GM18505 (cell line): ENCODE measurements at regions not wholly inside any gene's neighbourhood (a gene's known extent, or its start where the extent isn't known, plus 50 kb on each side); places are given as distances from the start of the nearest gene placed in this dataset.

Experiments used
- ATAC-seq: cut with Tn5 transposase; IDR thresholded peaks from one replicate; pipeline ENCODE4 v1.9.1; 2021; ENCODE audit not compliant: unreplicated experiment
- POLR2A ChIP-seq: IDR thresholded peaks from 4 replicates; pipeline ENCODE4 v1.6.1; 2011; ENCODE audit warnings: borderline replicate concordance; ENCODE audit not compliant: insufficient read depth, insufficient read length; ENCODE audit errors: extremely low read depth

- no peak for ATAC-seq
- TF ChIP-seq POLR2A = no peak
Measured at GRCh38 chr20:23254505-23254904, 96.1 kb upstream of the NXT1 start.

GRCh38 chr20:23254034-23254433, 96.6 kb upstream of the NXT1 start:
- no peak for TF ChIP-seq POLR2A
- no peak for ATAC-seq

- ATAC-seq = no peak
- no peak for TF ChIP-seq POLR2A
Measured at GRCh38 chr20:23253524-23253923, 97.1 kb upstream of the NXT1 start.

GRCh38 chr20:23251779-23252178, 98.8 kb upstream of the NXT1 start:
- no peak for ATAC-seq
- no peak for TF ChIP-seq POLR2A

DNA sequence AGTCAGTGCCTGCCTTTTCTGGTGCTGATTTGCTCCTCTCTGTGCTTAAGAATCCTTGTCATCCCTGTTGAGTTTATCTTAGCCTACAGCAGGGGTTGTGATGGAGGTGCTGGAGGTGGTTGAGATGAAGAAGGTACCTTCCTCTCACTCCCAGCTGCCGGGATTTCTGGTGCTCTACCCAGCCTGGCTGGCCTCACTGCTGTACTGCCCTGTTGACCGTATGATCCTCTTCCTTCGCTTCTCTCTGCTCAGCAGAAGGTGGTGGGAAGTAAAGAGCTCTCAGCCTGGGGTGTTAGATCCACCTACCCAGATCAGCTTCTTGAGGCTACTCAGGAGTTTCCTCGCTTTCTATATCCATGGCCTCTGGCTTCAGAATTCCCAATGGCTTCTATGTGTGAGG, 101.0 kb upstream of the NXT1 start:
- no peak for ATAC-seq
- TF ChIP-seq POLR2A = no peak

GRCh38 chr20:23248461-23248882, 102.1 kb upstream of the NXT1 start:
- TF ChIP-seq POLR2A = no peak
- no peak for ATAC-seq

DNA sequence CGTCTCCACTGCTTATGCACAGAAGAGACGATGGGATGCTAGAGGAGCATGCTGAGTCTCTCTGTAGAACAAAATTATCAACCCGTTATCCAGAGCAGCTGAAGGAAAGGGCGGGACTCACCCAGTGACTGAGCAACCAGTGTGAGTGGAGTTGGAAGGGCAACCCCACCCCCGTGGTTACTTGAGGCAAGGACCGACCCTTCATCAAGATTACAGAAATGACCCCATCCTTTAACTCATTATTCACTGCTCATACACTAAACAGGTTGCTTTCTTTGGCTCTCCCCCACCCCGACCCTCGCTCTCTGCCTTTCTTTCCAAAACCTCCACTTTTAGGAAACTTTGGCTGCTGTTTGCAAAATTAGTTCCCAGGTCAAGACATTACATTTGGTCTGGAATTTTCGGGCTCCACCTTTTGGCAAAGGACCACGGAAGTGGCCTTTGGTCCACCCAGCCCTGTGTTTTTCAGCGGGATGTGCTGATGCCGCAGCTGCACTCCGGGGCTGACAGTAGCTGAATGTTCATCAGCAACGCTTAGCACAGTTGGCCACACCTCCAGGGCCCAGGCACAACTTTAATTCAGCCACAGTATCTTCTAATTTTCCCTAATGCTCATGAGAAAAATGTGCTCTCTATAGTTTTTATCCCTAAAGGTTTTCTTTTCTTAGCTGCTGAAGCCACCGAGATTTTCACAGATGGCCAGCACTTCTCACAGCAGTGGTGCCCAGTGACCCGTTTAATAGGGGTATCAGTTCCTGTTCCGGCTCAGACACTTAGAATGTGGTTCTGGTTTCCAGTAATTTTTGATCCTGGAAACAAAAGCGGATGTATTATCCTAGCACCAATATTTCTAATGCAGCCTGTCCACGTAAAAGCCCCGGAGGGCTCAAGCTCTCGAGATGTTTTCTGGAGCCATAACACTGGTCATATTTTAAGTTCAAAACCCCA, 103.6 kb upstream of the NXT1 start:
- TF ChIP-seq POLR2A = no peak
- ATAC-seq = no peak

- ATAC-seq = peak; percentile 92
- TF ChIP-seq POLR2A = no peak
Measured at GRCh38 chr20:23245553-23246181, 104.9 kb upstream of the NXT1 start.

- no peak for ATAC-seq
- no peak for TF ChIP-seq POLR2A
Measured at GRCh38 chr20:23244916-23245552, 105.6 kb upstream of the NXT1 start.

DNA sequence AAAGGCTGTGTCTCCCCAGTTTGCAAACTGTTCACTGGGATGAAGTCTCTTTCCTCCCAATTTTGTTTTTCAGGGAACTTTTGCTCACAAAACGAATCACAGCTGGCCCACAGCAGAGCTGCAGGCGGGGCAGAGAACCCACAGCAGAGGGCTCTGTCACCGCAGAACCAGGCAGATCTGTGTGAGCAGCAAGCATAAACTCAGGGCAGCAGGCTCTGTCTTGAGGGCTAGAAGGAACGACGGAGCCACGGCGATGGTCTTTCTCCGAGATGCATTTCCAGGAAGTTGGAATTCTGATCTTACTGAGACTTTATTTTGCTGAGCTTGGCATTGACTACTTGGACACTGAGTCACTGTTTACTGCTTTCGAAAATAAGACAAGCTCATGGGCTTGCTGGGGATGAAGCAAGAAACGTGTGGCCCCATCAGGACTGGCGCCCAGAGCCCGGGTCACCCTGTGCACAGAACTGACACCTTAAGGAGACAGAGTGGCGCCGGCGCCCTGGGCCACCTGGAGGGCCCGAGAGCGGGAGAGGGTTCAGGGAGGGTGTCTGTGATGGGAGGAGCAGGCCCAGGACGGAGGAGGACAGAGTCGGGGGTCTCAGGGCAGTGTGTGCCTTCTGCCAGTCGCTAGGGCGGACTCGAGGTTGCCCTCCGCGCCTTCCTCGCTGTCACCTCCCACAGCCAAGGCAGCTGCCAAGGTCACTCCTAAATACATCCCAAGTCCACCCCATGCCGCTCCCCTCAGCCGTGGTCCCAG, 106.3 kb upstream of the NXT1 start:
- no peak for TF ChIP-seq POLR2A
- ATAC-seq = no peak

DNA sequence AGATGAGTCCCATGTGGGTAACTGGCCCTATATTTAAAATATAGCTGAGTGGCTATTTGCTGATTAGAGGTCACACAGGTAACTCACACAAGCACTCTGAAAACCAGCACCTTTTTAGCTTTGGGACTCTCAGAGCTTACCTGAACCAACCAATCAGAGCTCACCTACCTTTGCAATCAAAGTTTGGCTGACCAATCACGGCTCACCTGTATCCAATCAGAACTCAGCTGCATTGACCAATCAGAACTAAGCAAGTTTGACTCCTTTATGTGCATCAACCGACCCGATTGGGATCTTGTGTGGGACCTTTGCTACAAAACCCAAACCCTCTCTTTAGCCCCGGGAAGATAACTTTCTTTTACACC, 106.8 kb upstream of the NXT1 start:
- no peak for ATAC-seq
- TF ChIP-seq POLR2A = no peak

DNA sequence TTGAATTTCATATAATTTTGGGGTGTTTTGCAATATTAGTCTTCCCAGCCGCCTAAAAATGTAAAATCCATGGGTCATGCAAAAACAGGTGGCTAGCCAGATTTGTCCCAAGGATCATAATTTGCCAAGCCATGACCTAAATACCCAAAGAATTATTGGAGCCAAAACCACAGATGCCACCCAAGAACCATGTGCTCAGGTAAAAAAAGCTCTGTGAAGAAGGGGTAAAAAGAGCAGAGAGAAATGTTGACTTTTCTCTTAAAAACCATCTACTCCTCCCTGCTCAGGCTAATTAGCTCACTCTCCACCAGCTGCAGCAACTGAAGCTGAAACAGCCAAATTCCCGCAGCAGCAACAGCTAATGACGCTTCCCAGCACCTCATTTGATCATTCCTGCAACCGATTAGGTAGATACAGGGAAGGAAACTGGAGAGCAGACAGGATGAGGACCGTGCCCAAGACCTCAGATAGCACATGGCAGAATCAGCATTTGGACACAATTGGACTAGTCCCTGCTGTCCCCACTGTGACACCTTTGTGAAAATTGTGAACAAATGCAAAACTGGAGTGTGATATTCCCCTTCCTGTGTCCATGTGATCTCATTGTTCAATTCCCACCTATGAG, 107.9 kb upstream of the NXT1 start:
- TF ChIP-seq POLR2A = no peak

GRCh38 chr20:23242104-23242503, 108.5 kb upstream of the NXT1 start:
- ATAC-seq = no peak
- TF ChIP-seq POLR2A = no peak

More for the DNA sequence above, 107.9 kb upstream of the NXT1 start:
- ATAC-seq = no peak
